KG1 (cell line): ENCODE measurements at regions not wholly inside any gene's neighbourhood (a gene's known extent, or its start where the extent isn't known, plus 50 kb on each side); places are given as distances from the start of the nearest gene placed in this dataset.

Experiments used
- DNase-seq: peaks from one replicate; lab custom pipeline; 2025; lab: John Stamatoyannopoulos, UW

- no peak for DNase-seq
Observed at GRCh38 chr2:145595296-145595695, 1075.4 kb upstream of the ZEB2 start.

GRCh38 chr2:145593991-145594614, 1074.2 kb upstream of the ZEB2 start:
- DNase-seq: no peak

GRCh38 chr2:145593280-145593679, 1073.4 kb upstream of the ZEB2 start:
- DNase-seq: no peak

- no peak for DNase-seq
Observed at GRCh38 chr2:145592361-145592760, 1072.4 kb upstream of the ZEB2 start.

- no peak for DNase-seq
Observed at GRCh38 chr2:145591109-145591809, 1071.3 kb upstream of the ZEB2 start.

- DNase-seq: no peak
Observed at GRCh38 chr2:145587922-145588321, 1068.0 kb upstream of the ZEB2 start.

- no peak for DNase-seq
Observed at GRCh38 chr2:145584353-145584752, 1064.4 kb upstream of the ZEB2 start.

GRCh38 chr2:145573608-145574007, 1053.7 kb upstream of the ZEB2 start:
- DNase-seq: no peak

GRCh38 chr2:145572238-145572637, 1052.3 kb upstream of the ZEB2 start:
- DNase-seq: no peak

- DNase-seq: no peak
Observed at GRCh38 chr2:145569108-145569507, 1049.2 kb upstream of the ZEB2 start.

- no peak for DNase-seq
Observed at GRCh38 chr2:145563741-145564615, 1044.1 kb upstream of the ZEB2 start.

GRCh38 chr2:145561152-145561551, 1041.2 kb upstream of the ZEB2 start:
- no peak for DNase-seq

- DNase-seq: no peak
Observed at GRCh38 chr2:145558617-145559350, 1038.9 kb upstream of the ZEB2 start.

GRCh38 chr2:145555360-145555759, 1035.4 kb upstream of the ZEB2 start:
- no peak for DNase-seq

GRCh38 chr2:145551686-145552085, 1031.8 kb upstream of the ZEB2 start:
- DNase-seq: no peak

- no peak for DNase-seq
Observed at GRCh38 chr2:145548479-145548878, 1028.6 kb upstream of the ZEB2 start.

- DNase-seq: no peak
Observed at GRCh38 chr2:145547620-145548019, 1027.7 kb upstream of the ZEB2 start.

GRCh38 chr2:145546091-145546490, 1026.2 kb upstream of the ZEB2 start:
- no peak for DNase-seq

- no peak for DNase-seq
Observed at GRCh38 chr2:145543856-145544255, 1023.9 kb upstream of the ZEB2 start.

GRCh38 chr2:145543155-145543554, 1023.2 kb upstream of the ZEB2 start:
- DNase-seq: no peak

GRCh38 chr2:145541028-145541427, 1021.1 kb upstream of the ZEB2 start:
- DNase-seq: no peak

GRCh38 chr2:145538661-145539350, 1018.9 kb upstream of the ZEB2 start:
- no peak for DNase-seq
